ENCODE measurements at regions not wholly inside any gene's neighbourhood (a gene's known extent, or its start where the extent isn't known, plus 50 kb on each side); places are given as distances from the start of the nearest gene placed in this dataset.
"Not testable (repeated sequence)": the region's sequence is repeated elsewhere in the genome, so short reads cannot be mapped to it uniquely, and the experiment has no call there.

DNA sequence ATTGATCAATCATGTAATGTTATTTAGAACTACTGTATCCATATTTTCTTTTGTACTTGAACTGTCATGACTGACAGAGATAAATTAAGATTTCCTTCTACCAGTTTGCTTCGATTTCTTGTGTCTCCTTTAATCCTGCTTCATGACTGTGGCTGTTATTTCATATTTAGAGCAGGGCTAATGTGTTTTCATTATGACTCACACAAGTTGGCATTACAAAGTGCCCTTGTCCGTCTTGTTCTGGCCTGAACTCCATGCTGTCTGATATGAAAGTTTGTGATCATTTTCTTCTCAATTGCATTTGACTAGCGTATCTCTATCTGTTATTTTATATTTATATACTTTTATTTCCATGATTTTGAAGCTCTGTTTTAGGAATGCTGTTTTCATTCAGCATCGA lies 344.1 kb upstream of the PRKCQ start:
- Histone ChIP-seq H3K4me1 (ENCODE audit: control insufficient read depth, extremely low read depth, insufficient read depth, low read length) (peaks cover 7% of the 10 kb centered on the region), H2AFZ (ENCODE audit: low read depth, low read length) (no peak overlapping the region), H3K4me2 (ENCODE audit: insufficient read depth, low read length) (no peak overlapping the region), H3K27me3 (ENCODE audit: control insufficient read depth in 2 of 2, insufficient read depth in 2 of 2, low read length in 2 of 2) (no peaks in the 10 kb centered on the region), H3K9ac (replicated peaks; ENCODE audit: extremely low read depth, insufficient read depth, low read length) (no peak overlapping the region), H3K9me3 (replicated peaks; ENCODE audit: control insufficient read depth, insufficient read depth, low read length) (no peaks in the 10 kb centered on the region), H3K4me3 (replicated peaks in 1 of 3; ENCODE audit: insufficient read depth in 1 of 3, low read depth in 1 of 3, low read length in 3 of 3) (no peak overlapping the region), H3K27ac (ENCODE audit: insufficient read depth, low read depth, low read length) (no peak overlapping the region), H3K9me1 (replicated peaks; ENCODE audit: control insufficient read depth, extremely low read depth, insufficient read depth, low read length) (no peaks in the 10 kb centered on the region), H3K79me2 (ENCODE audit: control insufficient read depth, insufficient read depth, low read length) (no peaks in the 10 kb centered on the region), H3K36me3 (ENCODE audit: control insufficient read depth in 2 of 2, extremely low read depth in 1 of 2, insufficient read depth in 2 of 2, low read length in 2 of 2) (no peaks in the 10 kb centered on the region), H4K20me1 (replicated peaks; ENCODE audit: control insufficient read depth, extremely low read depth, insufficient read depth, low read length) (no peaks in the 10 kb centered on the region)
- peak; percentile 35 for TF ChIP-seq JUN (IDR thresholded peaks at IDR 0.05; ENCODE audit: borderline replicate concordance, insufficient read depth, insufficient read length, low read depth)
- TF ChIP-seq, protein P1, sequence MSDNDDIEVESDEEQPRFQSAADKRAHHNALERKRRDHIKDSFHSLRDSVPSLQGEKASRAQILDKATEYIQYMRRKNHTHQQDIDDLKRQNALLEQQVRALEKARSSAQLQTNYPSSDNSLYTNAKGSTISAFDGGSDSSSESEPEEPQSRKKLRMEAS (IDR thresholded peaks at IDR 0.05; ENCODE audit: insufficient read depth, insufficient read length): no peak
- no TSS peak for BruUV-seq (replicated peaks)
- ChIA-PET POLR2A (no interaction called here), CTCF (no interaction called here)
- dilution Hi-C loops (cut with MboI; ENCODE audit: extremely low pct_ligation_motif_present, low sequenced_read_pairs) (no loop called here), intact Hi-C loops (cut with micrococcal nuclease) (loop anchor here (5.0 to 10.0 kb wide), 3 partner anchors 252 to 763 kb away; no protein-coding TSS in a partner anchor)
- DNase-seq (ENCODE audit: low read depth, low spot score): peak; percentile 77
- FAIRE-seq: peak; percentile 77

DNA sequence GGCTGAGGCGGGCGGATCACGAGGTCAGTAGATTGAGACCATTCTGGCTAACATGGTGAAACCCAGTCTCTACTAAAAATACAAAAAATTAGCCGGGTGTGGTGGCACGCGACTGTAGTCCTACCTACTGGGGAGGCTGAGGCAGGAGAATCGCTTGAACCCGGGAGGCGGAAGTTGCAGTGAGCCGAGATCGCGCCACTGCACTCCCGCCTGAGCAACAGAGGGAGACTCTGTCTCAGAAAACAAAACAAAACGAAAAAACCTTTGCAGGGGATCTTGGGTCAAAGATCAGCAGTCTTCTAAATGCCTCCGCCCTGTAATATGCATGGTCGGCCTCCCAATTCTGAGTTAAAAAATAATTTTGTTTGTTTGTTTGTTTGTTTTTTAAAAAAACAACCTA lies 340.9 kb upstream of the PRKCQ start:
- H3K4me3 ChIP-seq (replicated peaks in 1 of 3; ENCODE audit: insufficient read depth in 1 of 3, low read depth in 1 of 3, low read length in 3 of 3); H4K20me1 ChIP-seq (replicated peaks; ENCODE audit: control insufficient read depth, extremely low read depth, insufficient read depth, low read length); H2AFZ ChIP-seq (ENCODE audit: low read depth, low read length); H3K4me1 ChIP-seq (ENCODE audit: control insufficient read depth, extremely low read depth, insufficient read depth, low read length); dilution Hi-C loops (cut with MboI; ENCODE audit: extremely low pct_ligation_motif_present, low sequenced_read_pairs); BruUV-seq (replicated peaks); DNase-seq (ENCODE audit: low read depth, low spot score); H3K36me3 ChIP-seq (ENCODE audit: control insufficient read depth in 2 of 2, extremely low read depth in 1 of 2, insufficient read depth in 2 of 2, low read length in 2 of 2); H3K4me2 ChIP-seq (ENCODE audit: insufficient read depth, low read length); POLR2A ChIA-PET; H3K9ac ChIP-seq (replicated peaks; ENCODE audit: extremely low read depth, insufficient read depth, low read length); H3K27ac ChIP-seq (ENCODE audit: insufficient read depth, low read depth, low read length); H3K27me3 ChIP-seq (ENCODE audit: control insufficient read depth in 2 of 2, insufficient read depth in 2 of 2, low read length in 2 of 2); H3K9me1 ChIP-seq (replicated peaks; ENCODE audit: control insufficient read depth, extremely low read depth, insufficient read depth, low read length); H3K9me3 ChIP-seq (replicated peaks; ENCODE audit: control insufficient read depth, insufficient read depth, low read length); FAIRE-seq; H3K79me2 ChIP-seq (ENCODE audit: control insufficient read depth, insufficient read depth, low read length): not testable (repeated sequence)
- intact Hi-C loops (cut with micrococcal nuclease): loop anchor here (2.0 to 10.0 kb wide), 4 partner anchors 249 to 766 kb away; partner anchors contain the start of gene SFMBT2
- CTCF ChIA-PET: interaction anchor here (1.7 kb wide), 1 partner anchor 9 kb away, joined by 5 read pairs; no protein-coding TSS in a partner anchor
